Duodenal mucosa (tissue), 2 donors: ENCODE measurements at regions not wholly inside any gene's neighbourhood (a gene's known extent, or its start where the extent isn't known, plus 50 kb on each side); places are given as distances from the start of the nearest gene placed in this dataset.

Experiments
- H3K27ac ChIP-seq: one replicate; pipeline ENCODE4 v1.7.0; 2013; ENCODE audit warnings: low read depth, low read length
- H3K27me3 ChIP-seq, 2 donors: one replicate each; pipeline ENCODE4 v1.7.0; 2013; ENCODE audit warnings: low read length in 2 of 2, control low read depth in 1 of 2; ENCODE audit not compliant: insufficient read depth in 2 of 2, control insufficient read depth in 1 of 2
- H3K36me3 ChIP-seq, 2 donors: one replicate each; pipeline ENCODE4 v1.7.0; 2013; ENCODE audit warnings: low read length in 2 of 2, control low read depth in 1 of 2; ENCODE audit not compliant: insufficient read depth in 2 of 2, control insufficient read depth in 1 of 2
- H3K4me1 ChIP-seq, 2 donors: one replicate each; pipeline ENCODE4 v1.7.0; 2013; ENCODE audit warnings: low read length in 2 of 2, control low read depth in 1 of 2; ENCODE audit not compliant: insufficient read depth in 2 of 2, control insufficient read depth in 1 of 2
- H3K4me3 ChIP-seq, 2 donors: one replicate each; pipeline ENCODE4 v1.7.0; 2013; ENCODE audit warnings: low read length in 2 of 2, low read depth in 1 of 2
- H3K9ac ChIP-seq, 2 donors: one replicate each; pipeline ENCODE4 v1.7.0; 2013; ENCODE audit warnings: low read length in 2 of 2, low read depth in 1 of 2
- H3K9me3 ChIP-seq, 2 donors: one replicate each; pipeline ENCODE4 v1.7.0; 2013; ENCODE audit warnings: low read length in 2 of 2, control low read depth in 1 of 2; ENCODE audit not compliant: control insufficient read depth in 1 of 2

DNA sequence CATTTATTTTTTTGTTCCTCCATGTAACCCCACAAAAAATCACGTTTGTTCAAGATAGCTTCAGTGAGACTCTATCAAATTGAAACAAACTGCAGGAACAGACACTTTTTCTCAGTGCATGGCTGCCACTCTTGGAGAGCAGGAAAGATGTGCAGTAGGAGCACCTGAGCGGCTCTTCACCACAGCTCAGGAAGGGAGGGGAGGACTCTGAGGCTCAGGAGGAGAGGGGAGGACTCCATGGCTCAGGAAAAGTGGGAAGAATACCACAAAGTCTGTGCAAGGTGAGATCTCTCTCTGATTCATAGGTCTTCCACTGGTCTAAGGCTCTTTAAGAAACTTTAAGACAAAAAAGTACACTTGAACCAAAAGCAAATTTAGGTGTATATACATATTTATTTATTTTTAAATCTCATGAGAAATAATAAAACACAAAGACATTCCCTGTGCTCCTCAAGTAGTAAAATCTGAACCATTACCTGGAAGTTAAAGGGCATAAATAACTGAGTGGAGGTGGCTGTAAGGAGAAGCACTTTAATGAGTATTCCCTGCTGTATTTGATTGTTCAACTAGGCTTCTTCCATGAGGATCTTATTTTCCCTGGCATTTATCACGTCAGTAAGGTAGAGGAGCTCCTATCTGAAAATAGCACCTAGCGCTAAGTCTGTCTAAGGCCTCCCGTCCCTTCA is 69.2 kb upstream of the CCN6 start:
- H3K4me3 ChIP-seq: no peak overlapping the region
- no peaks in the 10 kb centered on the region for H3K27me3 ChIP-seq
- H3K4me1 ChIP-seq: no peaks in the 10 kb centered on the region
- no peak overlapping the region for H3K9ac ChIP-seq
- no peaks in the 10 kb centered on the region for H3K9me3 ChIP-seq
- H3K36me3 ChIP-seq: no peaks in the 10 kb centered on the region
- H3K27ac ChIP-seq: no peak overlapping the region

DNA sequence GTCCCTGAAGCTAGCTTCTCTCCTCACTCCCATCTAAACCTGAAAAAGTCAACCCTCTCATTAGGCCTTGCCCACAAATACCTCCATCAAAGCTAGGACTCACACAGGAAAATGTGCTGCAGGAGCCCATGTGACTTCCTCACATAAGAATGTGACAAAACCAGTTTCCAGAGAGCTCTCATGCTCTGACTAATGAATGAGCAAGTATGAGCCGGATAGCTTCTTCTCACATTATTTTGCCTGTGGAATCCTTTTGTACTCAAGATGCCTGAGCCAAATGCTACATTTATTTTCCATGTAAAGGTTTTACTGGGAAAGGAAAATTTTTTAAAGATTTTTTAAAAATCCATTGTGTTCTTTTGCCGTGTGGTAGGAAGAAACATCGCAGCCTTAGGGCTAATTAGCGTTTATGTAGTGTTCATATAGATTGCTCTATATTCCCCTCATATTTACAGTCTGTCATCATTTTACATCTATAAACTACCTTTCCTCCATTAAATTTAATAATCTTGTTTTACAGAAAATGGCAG is 68.6 kb upstream of the CCN6 start:
- no peaks in the 10 kb centered on the region for H3K36me3 ChIP-seq

DNA sequence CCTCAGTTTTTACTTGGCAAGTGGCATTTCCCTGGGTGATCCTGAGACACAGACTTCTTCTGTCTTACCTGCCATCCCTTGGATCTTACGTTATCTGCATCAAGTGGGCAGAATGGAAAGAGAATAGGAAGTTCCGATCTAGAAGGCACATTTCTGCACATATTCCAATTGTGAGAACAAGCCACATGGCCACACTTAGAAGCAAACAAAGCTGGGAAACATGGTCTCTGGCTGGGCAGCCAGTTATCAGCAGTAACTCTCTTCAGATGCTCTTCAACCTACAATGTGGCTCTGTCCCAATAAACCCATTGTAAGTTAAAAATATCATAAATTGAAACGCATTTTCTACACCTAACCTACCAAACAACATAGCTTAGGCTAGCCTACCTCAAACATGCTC is 67.3 kb upstream of the CCN6 start:
- Histone ChIP-seq H3K4me1 (no peaks in the 10 kb centered on the region), H3K27ac (no peak overlapping the region)

More for the DNA sequence above, 68.6 kb upstream of the CCN6 start:
- Histone ChIP-seq H3K4me1 (no peaks in the 10 kb centered on the region), H3K4me3 (no peak overlapping the region), H3K9me3 (no peaks in the 10 kb centered on the region), H3K9ac (no peak overlapping the region), H3K27ac (no peak overlapping the region), H3K27me3 (no peaks in the 10 kb centered on the region)

GRCh38 chr6:111987295-111987694 is 66.6 kb upstream of the CCN6 start:
- Histone ChIP-seq H3K9ac (no peak overlapping the region), H3K27ac (no peak overlapping the region), H3K36me3 (no peaks in the 10 kb centered on the region), H3K27me3 (no peaks in the 10 kb centered on the region), H3K4me1 (no peaks in the 10 kb centered on the region), H3K4me3 (no peak overlapping the region), H3K9me3 (no peaks in the 10 kb centered on the region)

More for the DNA sequence above, 67.3 kb upstream of the CCN6 start:
- Histone ChIP-seq H3K9me3 (no peaks in the 10 kb centered on the region), H3K36me3 (no peaks in the 10 kb centered on the region), H3K9ac (no peak overlapping the region), H3K4me3 (no peak overlapping the region), H3K27me3 (no peaks in the 10 kb centered on the region)

GRCh38 chr6:111988926-111989325 is 65.0 kb upstream of the CCN6 start:
- H3K4me3 ChIP-seq: no peak overlapping the region
- no peaks in the 10 kb centered on the region for H3K9me3 ChIP-seq
- H3K9ac ChIP-seq: no peak overlapping the region
- no peaks in the 10 kb centered on the region for H3K27me3 ChIP-seq
- H3K36me3 ChIP-seq: no peaks in the 10 kb centered on the region
- no peaks in the 10 kb centered on the region for H3K4me1 ChIP-seq
- H3K27ac ChIP-seq: no peak overlapping the region

- Histone ChIP-seq H3K9ac (no peak overlapping the region), H3K27ac (no peak overlapping the region)
Observed at GRCh38 chr6:111989743-111990142, 64.2 kb upstream of the CCN6 start.

DNA sequence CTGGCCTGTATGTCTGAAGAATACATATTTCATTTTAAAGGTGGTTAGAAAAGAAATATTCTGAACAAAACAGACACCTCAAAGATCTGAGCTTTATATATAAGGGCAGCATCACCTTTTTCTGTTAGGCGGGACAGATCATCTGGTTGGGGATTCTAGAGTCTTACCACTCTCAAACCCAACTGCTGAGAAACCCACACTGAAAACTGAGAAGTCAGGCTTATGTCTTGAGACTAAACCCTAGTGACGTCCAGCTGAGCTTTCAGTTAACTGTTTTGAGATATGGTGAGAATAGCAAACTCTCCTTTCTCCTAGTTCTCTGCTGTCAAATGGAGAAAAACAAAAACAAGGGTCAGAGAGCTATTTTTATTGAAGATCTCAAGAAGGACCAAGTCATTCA is 63.7 kb upstream of the CCN6 start:
- Histone ChIP-seq H3K4me3 (no peak overlapping the region), H3K4me1 (no peaks in the 10 kb centered on the region), H3K27me3 (no peaks in the 10 kb centered on the region), H3K27ac (no peak overlapping the region), H3K36me3 (no peaks in the 10 kb centered on the region), H3K9me3 (no peaks in the 10 kb centered on the region), H3K9ac (no peak overlapping the region)

More at GRCh38 chr6:111989743-111990142, 64.2 kb upstream of the CCN6 start:
- Histone ChIP-seq H3K4me3 (no peak overlapping the region), H3K27me3 (no peaks in the 10 kb centered on the region), H3K4me1 (no peaks in the 10 kb centered on the region), H3K36me3 (no peaks in the 10 kb centered on the region), H3K9me3 (no peaks in the 10 kb centered on the region)

DNA sequence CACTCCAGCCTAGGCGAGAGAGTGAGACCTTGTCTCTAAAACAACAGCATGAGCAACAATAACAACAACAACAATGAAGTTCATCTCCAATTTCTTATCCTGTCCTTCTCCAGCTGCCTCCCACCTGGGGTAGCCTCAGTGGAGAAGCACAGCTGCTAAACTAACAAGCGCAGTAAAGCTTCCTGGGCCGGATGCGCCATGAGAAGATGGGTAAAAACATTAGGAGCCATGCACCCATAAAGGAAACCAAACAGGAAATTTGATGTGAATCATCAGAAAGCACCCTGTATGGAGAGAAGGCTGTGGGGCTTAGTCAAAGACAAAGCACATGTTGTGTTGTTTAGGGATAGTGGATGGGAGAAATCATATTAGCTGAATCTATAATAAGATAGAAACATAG is 61.1 kb upstream of the CCN6 start:
- no peaks in the 10 kb centered on the region for H3K36me3 ChIP-seq
- no peak overlapping the region for H3K9ac ChIP-seq
- no peaks in the 10 kb centered on the region for H3K27me3 ChIP-seq
- H3K9me3 ChIP-seq: no peaks in the 10 kb centered on the region
- H3K4me3 ChIP-seq: no peak overlapping the region
- peaks cover 0 to 7% of the 10 kb centered on the region in 2 donors for H3K4me1 ChIP-seq
- no peak overlapping the region for H3K27ac ChIP-seq

DNA sequence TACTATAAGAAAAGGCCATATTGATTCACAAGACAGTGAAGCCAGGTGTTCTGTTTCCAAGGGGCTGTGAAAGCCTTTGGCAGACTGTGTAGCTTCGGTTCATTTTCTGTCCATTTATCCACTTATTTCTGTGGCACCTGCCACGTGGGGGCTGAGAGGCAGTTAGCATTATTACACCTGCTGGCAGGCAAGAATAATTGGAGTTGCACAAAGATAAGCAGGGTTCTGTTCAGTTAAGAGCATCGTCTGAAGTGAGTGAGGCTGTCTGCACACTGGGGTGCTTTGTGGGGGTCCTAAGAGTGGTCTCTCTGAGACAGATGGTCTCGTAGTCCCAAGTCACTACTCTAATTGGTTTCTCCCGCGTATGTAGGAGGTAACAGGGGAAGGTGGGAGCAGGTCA is 60.6 kb upstream of the CCN6 start:
- Histone ChIP-seq H3K4me1 (peaks cover 0 to 7% of the 10 kb centered on the region in 2 donors), H3K4me3 (no peak overlapping the region), H3K36me3 (no peaks in the 10 kb centered on the region), H3K27ac (no peak overlapping the region), H3K9me3 (no peaks in the 10 kb centered on the region), H3K27me3 (no peaks in the 10 kb centered on the region), H3K9ac (no peak overlapping the region)

DNA sequence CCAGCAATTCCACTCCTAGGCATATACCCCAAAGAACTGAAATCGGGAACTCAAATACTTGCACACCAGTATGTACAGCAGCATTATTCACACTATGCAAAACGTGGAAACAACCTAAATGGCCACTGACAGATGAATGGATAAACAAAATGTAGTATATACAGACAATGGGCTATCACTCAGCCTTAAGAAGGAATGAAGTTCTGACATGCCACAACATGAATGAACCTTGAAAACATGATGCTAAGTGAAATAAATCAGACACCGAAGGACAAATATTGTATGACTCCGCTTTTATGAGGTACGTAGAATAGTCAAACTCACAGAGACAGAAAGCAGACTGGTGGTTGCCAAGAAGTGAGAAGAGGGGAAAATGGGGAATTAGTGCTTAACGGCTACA is 59.1 kb upstream of the CCN6 start:
- H3K4me1 ChIP-seq: peaks cover 0 to 7% of the 10 kb centered on the region in 2 donors
- H3K4me3 ChIP-seq: no peak overlapping the region
- H3K36me3 ChIP-seq: no peaks in the 10 kb centered on the region
- H3K9ac ChIP-seq: no peak overlapping the region
- no peak overlapping the region for H3K27ac ChIP-seq
- no peaks in the 10 kb centered on the region for H3K9me3 ChIP-seq
- no peaks in the 10 kb centered on the region for H3K27me3 ChIP-seq
